SU-DHL-6 (cell line): ENCODE measurements at regions not wholly inside any gene's neighbourhood (a gene's known extent, or its start where the extent isn't known, plus 50 kb on each side); places are given as distances from the start of the nearest gene placed in this dataset.

Experiments
- H2AFZ ChIP-seq: fragments of 200-600 bp; sonication (generic); 2 replicates; pipeline ENCODE4 v1.6.1; 2014; ENCODE audit warnings: low read depth, mild to moderate bottlenecking, moderate library complexity, mixed read lengths, antibody characterized with exemption, low read length; ENCODE audit not compliant: severe bottlenecking
- H3F3A ChIP-seq: fragments of 200-600 bp; shearing (Covaris generic); 2 replicates; pipeline ENCODE4 v1.6.0; 2016; ENCODE audit warnings: antibody characterized with exemption, mild to moderate bottlenecking; ENCODE audit not compliant: insufficient read depth
- H3K27ac ChIP-seq: fragments of 200-600 bp; sonication (generic); 2 replicates; pipeline ENCODE4 v1.5.1; 2016; ENCODE audit warnings: low read depth, mild to moderate bottlenecking, low read length, moderate library complexity, mixed read lengths
- H3K27me3 ChIP-seq: fragments of 200-600 bp; sonication (generic), shearing (Covaris generic); 2 replicates; pipeline ENCODE4 v1.6.0; 2014; ENCODE audit warnings: mild to moderate bottlenecking, low read length
- H3K36me3 ChIP-seq: fragments of 200-600 bp; sonication (generic); 2 replicates; pipeline ENCODE4 v1.6.1; 2014; ENCODE audit warnings: mild to moderate bottlenecking, low read length, mixed read lengths
- H3K4me2 ChIP-seq: fragments of 300-600, 200-600 bp; shearing (Covaris generic), sonication (generic); 2 replicates; pipeline ENCODE4 v1.6.0; 2014; ENCODE audit warnings: low read length, low read depth, mild to moderate bottlenecking; ENCODE audit not compliant: poor library complexity, severe bottlenecking
- H3K4me3 ChIP-seq: fragments of 200-600 bp; sonication (generic); 2 replicates; pipeline ENCODE4 v1.5.1; 2014; ENCODE audit warnings: antibody characterized with exemption, low read length, mild to moderate bottlenecking, mixed read lengths; ENCODE audit not compliant: insufficient read depth, poor library complexity, severe bottlenecking
- H3K79me2 ChIP-seq: fragments of 200-600 bp; sonication (generic); 2 replicates; pipeline ENCODE4 v1.6.1; 2014; ENCODE audit warnings: mild to moderate bottlenecking, low read length, moderate library complexity; ENCODE audit not compliant: insufficient read depth
- H3K9ac ChIP-seq: fragments of 200-600 bp; sonication (generic); 2 replicates; pipeline ENCODE4 v1.7.0; 2014; ENCODE audit warnings: mild to moderate bottlenecking, low read length
- H3K9me2 ChIP-seq: fragments of 200-600 bp; sonication (generic); replicated peaks from 2 replicates; pipeline ENCODE4 v1.6.1; 2014; ENCODE audit warnings: low read length; ENCODE audit not compliant: insufficient read depth
- H3K9me3 ChIP-seq: fragments of 200-600 bp; sonication (generic); 2 replicates; pipeline ENCODE4 v1.6.1; 2014; ENCODE audit warnings: low read length, mixed read lengths; ENCODE audit not compliant: insufficient read depth
- H4K20me1 ChIP-seq: fragments of 200-600 bp; sonication (generic); 2 replicates; pipeline ENCODE4 v1.6.1; 2014; ENCODE audit warnings: low read depth, mild to moderate bottlenecking, antibody characterized with exemption, low read length, moderate library complexity, mixed read lengths
- EZH2phosphoT487 ChIP-seq: fragments of 200-600 bp; sonication (generic), shearing (Covaris generic); conservative IDR thresholded peaks from 2 replicates; pipeline ENCODE4 v1.6.1; 2018; ENCODE audit warnings: mild to moderate bottlenecking, antibody characterized with exemption, low read length, moderate library complexity, mixed read lengths
- TF ChIP-seq, protein P1 (sequence below): fragments of 200-600 bp; sonication (generic); IDR thresholded peaks from one replicate; pipeline ENCODE4 v1.5.1; 2017; ENCODE audit warnings: antibody characterized with exemption, mild to moderate bottlenecking, low read length, moderate library complexity; ENCODE audit not compliant: insufficient read depth, poor library complexity, severe bottlenecking

DNA sequence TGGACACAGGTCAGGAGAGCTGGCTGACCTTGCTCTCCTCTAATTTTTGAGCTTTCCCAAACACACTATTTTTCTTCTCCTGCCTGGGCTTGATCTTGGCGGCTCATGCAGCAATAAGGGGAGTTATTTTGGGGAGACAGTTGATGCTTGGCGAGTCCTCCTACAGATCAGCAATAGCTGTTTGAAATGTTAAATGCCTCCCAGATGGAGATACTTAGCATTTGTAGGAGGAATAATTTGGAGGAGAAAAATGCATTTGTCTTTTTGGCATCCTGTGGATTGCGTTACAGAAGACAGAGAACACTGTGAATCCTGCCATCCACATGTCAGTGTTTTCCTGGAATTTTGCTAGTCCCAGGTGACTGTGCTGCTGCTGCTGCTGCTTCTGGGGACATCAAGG is 328.0 kb upstream of the XYLT1 start:
- Histone ChIP-seq H3K9me3 (no peaks in the 10 kb centered on the region), H3K4me2 (no peak overlapping the region), H3K4me3 (no peak overlapping the region), H4K20me1 (no peaks in the 10 kb centered on the region), H3K36me3 (no peaks in the 10 kb centered on the region), H3K9ac (no peak overlapping the region), H2AFZ (no peak overlapping the region), H3K9me2 (no peaks in the 10 kb centered on the region), H3K27ac (no peak overlapping the region), H3K27me3 (no peaks in the 10 kb centered on the region), H3K79me2 (no peaks in the 10 kb centered on the region), H3F3A (no peaks in the 10 kb centered on the region)
- TF ChIP-seq, protein P1, sequence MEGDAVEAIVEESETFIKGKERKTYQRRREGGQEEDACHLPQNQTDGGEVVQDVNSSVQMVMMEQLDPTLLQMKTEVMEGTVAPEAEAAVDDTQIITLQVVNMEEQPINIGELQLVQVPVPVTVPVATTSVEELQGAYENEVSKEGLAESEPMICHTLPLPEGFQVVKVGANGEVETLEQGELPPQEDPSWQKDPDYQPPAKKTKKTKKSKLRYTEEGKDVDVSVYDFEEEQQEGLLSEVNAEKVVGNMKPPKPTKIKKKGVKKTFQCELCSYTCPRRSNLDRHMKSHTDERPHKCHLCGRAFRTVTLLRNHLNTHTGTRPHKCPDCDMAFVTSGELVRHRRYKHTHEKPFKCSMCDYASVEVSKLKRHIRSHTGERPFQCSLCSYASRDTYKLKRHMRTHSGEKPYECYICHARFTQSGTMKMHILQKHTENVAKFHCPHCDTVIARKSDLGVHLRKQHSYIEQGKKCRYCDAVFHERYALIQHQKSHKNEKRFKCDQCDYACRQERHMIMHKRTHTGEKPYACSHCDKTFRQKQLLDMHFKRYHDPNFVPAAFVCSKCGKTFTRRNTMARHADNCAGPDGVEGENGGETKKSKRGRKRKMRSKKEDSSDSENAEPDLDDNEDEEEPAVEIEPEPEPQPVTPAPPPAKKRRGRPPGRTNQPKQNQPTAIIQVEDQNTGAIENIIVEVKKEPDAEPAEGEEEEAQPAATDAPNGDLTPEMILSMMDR: no peak
- no peak for TF ChIP-seq EZH2phosphoT487

DNA sequence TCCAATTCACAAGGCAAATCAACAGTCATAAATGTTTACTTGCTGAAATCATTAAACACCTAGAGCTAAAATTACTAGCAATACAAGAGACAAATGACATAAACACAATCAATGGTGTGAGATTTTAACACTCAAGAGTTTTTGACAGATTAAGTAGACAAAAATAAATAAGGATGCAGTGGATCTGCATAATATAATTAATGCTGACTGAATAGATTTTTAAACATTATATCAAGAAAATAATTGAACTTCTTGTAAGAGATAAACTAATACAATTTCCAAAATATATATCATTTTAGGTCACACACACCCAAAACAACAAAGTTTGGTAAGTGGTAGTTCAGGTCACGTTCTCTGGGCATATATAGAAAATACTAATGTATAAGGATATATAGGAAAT is 322.6 kb upstream of the XYLT1 start:
- no peaks in the 10 kb centered on the region for H3K36me3 ChIP-seq
- no peaks in the 10 kb centered on the region for H4K20me1 ChIP-seq
- no peaks in the 10 kb centered on the region for H3F3A ChIP-seq
- H3K4me2 ChIP-seq: no peak overlapping the region
- H3K9ac ChIP-seq: no peak overlapping the region
- H3K9me2 ChIP-seq: no peaks in the 10 kb centered on the region
- no peaks in the 10 kb centered on the region for H3K79me2 ChIP-seq
- TF ChIP-seq, protein P1: no peak
- no peak for TF ChIP-seq EZH2phosphoT487
- no peaks in the 10 kb centered on the region for H3K27me3 ChIP-seq
- no peak overlapping the region for H3K4me3 ChIP-seq
- H3K9me3 ChIP-seq: no peaks in the 10 kb centered on the region
- no peak overlapping the region for H2AFZ ChIP-seq
- H3K27ac ChIP-seq: no peak overlapping the region

DNA sequence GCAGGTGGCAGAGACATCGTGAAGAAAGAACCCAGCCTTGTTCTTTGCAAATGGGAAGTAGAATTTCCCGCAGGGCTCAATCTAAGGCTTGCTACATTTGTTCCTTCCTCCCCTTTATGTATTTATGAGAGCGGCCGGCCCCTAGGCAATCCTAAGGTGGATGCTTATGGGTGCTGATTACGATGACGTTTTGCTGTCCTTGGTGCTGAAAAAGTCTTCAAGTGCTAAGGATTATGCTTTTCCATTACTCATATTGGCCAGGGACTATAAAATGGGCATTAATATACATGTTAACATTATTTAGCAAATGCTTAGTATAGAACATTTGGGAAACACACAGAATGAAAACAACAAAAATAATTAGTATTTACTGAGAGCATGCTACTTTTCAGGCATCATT is 313.3 kb upstream of the XYLT1 start:
- TF ChIP-seq, protein P1: no peak
- no peak for TF ChIP-seq EZH2phosphoT487
- Histone ChIP-seq H3K9ac (no peak overlapping the region), H4K20me1 (no peaks in the 10 kb centered on the region), H3K27ac (no peak overlapping the region), H3K27me3 (no peaks in the 10 kb centered on the region), H3F3A (no peaks in the 10 kb centered on the region), H3K36me3 (no peaks in the 10 kb centered on the region), H3K4me3 (no peak overlapping the region), H2AFZ (no peak overlapping the region), H3K4me2 (no peak overlapping the region), H3K79me2 (no peaks in the 10 kb centered on the region), H3K9me2 (no peaks in the 10 kb centered on the region), H3K9me3 (no peaks in the 10 kb centered on the region)

DNA sequence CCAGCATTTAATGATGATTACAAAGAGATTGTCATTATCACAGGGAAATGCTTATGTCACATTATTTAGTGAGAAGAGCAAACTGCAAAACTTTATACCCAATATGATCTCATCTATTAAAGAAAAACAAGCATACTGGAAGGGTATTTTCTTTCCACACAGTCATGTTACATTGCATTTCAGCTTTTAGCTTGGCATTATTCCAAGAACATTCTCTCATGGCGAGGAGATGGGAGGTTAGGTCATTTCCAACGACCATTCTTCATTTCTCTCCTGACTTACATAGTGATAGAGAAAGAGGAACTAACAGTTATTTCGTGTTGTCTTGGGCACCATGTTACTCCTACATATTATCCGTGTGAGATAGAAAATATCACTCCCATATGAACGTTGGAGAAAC is 309.4 kb upstream of the XYLT1 start:
- Histone ChIP-seq H2AFZ (no peak overlapping the region), H3F3A (no peaks in the 10 kb centered on the region), H3K27ac (no peak overlapping the region), H4K20me1 (no peaks in the 10 kb centered on the region), H3K9me2 (no peaks in the 10 kb centered on the region), H3K79me2 (no peaks in the 10 kb centered on the region), H3K4me3 (no peak overlapping the region), H3K36me3 (no peaks in the 10 kb centered on the region), H3K27me3 (no peaks in the 10 kb centered on the region), H3K9ac (no peak overlapping the region), H3K4me2 (no peak overlapping the region), H3K9me3 (no peaks in the 10 kb centered on the region)
- no peak for TF ChIP-seq EZH2phosphoT487
